CD4-positive, alpha-beta T cell (primary cell): ENCODE measurements at regions not wholly inside any gene's neighbourhood (a gene's known extent, or its start where the extent isn't known, plus 50 kb on each side); places are given as distances from the start of the nearest gene placed in this dataset.

Source experiments
- ATAC-seq: fragments of 200-7000 bp; cut with Tn5 transposase; one replicate; pipeline ENCODE4 v1.10.0; 2022; ENCODE audit warnings: mild to moderate bottlenecking; ENCODE audit not compliant: poor library complexity
- CTCF ChIA-PET: fragments of 350-600 bp; sonication (Branson Sonifier 250); formaldehyde crosslinking; loops from one replicate; lab custom pipeline; 2021; ENCODE audit warnings: antibody characterized with exemption, inconsistent platforms; lab: Charles Lee
- POLR2A ChIA-PET: fragments of 350-600 bp; sonication (Branson Sonifier 250); formaldehyde crosslinking; loops from one replicate; lab custom pipeline; 2021; ENCODE audit warnings: antibody characterized with exemption, inconsistent platforms; lab: Charles Lee
- DNase-seq, 14 experiments: peaks; one replicate each; pipeline ENCODE4 v3.0.0-alpha.2; 2013 to 2020; ENCODE audit warnings: mixed read lengths in 2 of 14
- H3K27ac ChIP-seq, 2 donors: one replicate each; pipeline versions ENCODE4 v1.5.1 to v1.7.0; 2013; ENCODE audit warnings: low read length in 2 of 2, low read depth in 1 of 2, mild to moderate bottlenecking in 1 of 2
- H3K27me3 ChIP-seq, 2 experiments: 1 replicate in 1 of 2; 2 replicates in 1 of 2; pipeline versions ENCODE4 v1.6.1 to v1.7.0; 2013; ENCODE audit warnings: low read length in 2 of 2, control low read depth in 1 of 2, mild to moderate bottlenecking in 1 of 2, moderate library complexity in 1 of 2; ENCODE audit not compliant: insufficient read depth in 2 of 2, control insufficient read depth in 1 of 2
- H3K36me3 ChIP-seq: one replicate; pipeline ENCODE4 v1.6.1; 2013; ENCODE audit warnings: low read length, control low read depth; ENCODE audit not compliant: insufficient read depth
- H3K4me1 ChIP-seq: one replicate; pipeline ENCODE4 v1.6.1; 2013; ENCODE audit warnings: low read length, control low read depth; ENCODE audit not compliant: insufficient read depth
- H3K4me3 ChIP-seq: one replicate; pipeline ENCODE4 v1.5.1; 2013; ENCODE audit warnings: mild to moderate bottlenecking, low read length, moderate library complexity
- H3K9me3 ChIP-seq, 2 experiments: 1 replicate in 1 of 2; 2 replicates in 1 of 2; pipeline versions ENCODE4 v1.6.1 to v1.7.0; 2013; ENCODE audit warnings: low read length in 2 of 2, mild to moderate bottlenecking in 2 of 2, control low read depth in 1 of 2, moderate library complexity in 1 of 2; ENCODE audit not compliant: control insufficient read depth in 1 of 2, insufficient read depth in 1 of 2
- H3K27ac Mint-ChIP-seq: one replicate; pipeline ENCODE4 v1.8.0; 2020; ENCODE audit warnings: mixed read lengths
- H3K27me3 Mint-ChIP-seq: one replicate; pipeline ENCODE4 v1.8.0; 2021; ENCODE audit warnings: mixed read lengths
- H3K36me3 Mint-ChIP-seq: one replicate; pipeline ENCODE4 v1.8.0; 2021; ENCODE audit warnings: low read depth, mixed read lengths
- H3K4me1 Mint-ChIP-seq: one replicate; pipeline ENCODE4 v1.8.0; 2021; ENCODE audit warnings: low read depth, mixed read lengths
- H3K4me3 Mint-ChIP-seq: one replicate; pipeline ENCODE4 v1.8.0; 2020; ENCODE audit warnings: mild to moderate bottlenecking, mixed read lengths
- H3K9me3 Mint-ChIP-seq: one replicate; pipeline ENCODE4 v1.8.0; 2020; ENCODE audit warnings: mixed read lengths
- CTCF ChIP-seq: fragments of 200-600 bp; IDR thresholded peaks from one replicate; pipeline ENCODE4 v1.8.0; 2022; ENCODE audit warnings: antibody characterized with exemption, mild to moderate bottlenecking
- intact Hi-C, 2 experiments: fragments of 100-400 bp; cut with DNase I in 1 of 2; cut with micrococcal nuclease in 1 of 2; formaldehyde crosslinking; loops; one replicate each; pipeline versions ENCODE4 v1.15.1 to v1.9.0; 2023 to 2025; cut with DNase I, micrococcal nuclease

DNA sequence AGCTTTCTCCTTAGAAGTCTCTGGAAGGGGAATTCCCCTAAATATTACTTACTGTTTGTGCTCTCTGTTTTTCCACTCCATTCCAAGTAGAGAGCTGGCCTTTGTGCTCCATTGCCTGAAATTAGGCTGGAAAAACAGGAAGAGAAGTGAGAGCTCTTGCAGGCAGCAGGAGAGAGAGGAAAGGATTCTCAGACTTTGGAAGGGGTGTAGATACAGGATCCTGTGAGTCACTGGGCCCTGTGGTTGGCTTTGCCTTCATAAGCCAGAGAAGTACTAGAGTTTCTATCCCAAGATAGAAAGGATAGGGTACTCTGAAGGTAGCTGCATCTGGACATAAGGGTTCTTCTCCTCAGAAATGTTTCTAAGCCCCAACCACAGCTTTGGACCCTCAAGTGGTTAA lies 188.9 kb downstream of the CMPK2 start:
- no peak for TF ChIP-seq CTCF
- no peak overlapping the region for H3K4me3 ChIP-seq
- H3K36me3 ChIP-seq, result no peaks in the 10 kb centered on the region
- ChIA-PET CTCF (no interaction called here), POLR2A (no interaction called here)
- H3K9me3 Mint-ChIP-seq, result no peaks in the 10 kb centered on the region
- no peaks in the 10 kb centered on the region for H3K4me1 Mint-ChIP-seq
- H3K27ac Mint-ChIP-seq, result no peak overlapping the region
- DNase-seq, result no peak
- ATAC-seq, result no peak
- H3K27me3 ChIP-seq, result peaks cover 2 to 5% of the 10 kb centered on the region in 2 experiments
- no peaks in the 10 kb centered on the region for H3K9me3 ChIP-seq
- no peaks in the 10 kb centered on the region for H3K36me3 Mint-ChIP-seq
- H3K4me1 ChIP-seq, result no peaks in the 10 kb centered on the region
- H3K27me3 Mint-ChIP-seq, result peaks cover 22% of the 10 kb centered on the region
- intact Hi-C loops, result no loop called here
- H3K4me3 Mint-ChIP-seq, result no peak overlapping the region
- no peak overlapping the region for H3K27ac ChIP-seq

GRCh38 chr2:6679471-6679870 lies 186.2 kb downstream of the CMPK2 start:
- Histone ChIP-seq H3K36me3 (no peaks in the 10 kb centered on the region), H3K4me1 (no peaks in the 10 kb centered on the region), H3K27me3 (peaks cover 5% of the 10 kb centered on the region in 2 experiments), H3K4me3 (no peak overlapping the region), H3K9me3 (no peaks in the 10 kb centered on the region), H3K27ac (no peak overlapping the region)
- no peak for ATAC-seq
- DNase-seq, result no peak
- Mint-ChIP-seq H3K4me3 (no peak overlapping the region), H3K9me3 (no peaks in the 10 kb centered on the region), H3K27ac (no peak overlapping the region), H3K27me3 (peaks cover 30% of the 10 kb centered on the region), H3K4me1 (no peaks in the 10 kb centered on the region), H3K36me3 (no peaks in the 10 kb centered on the region)
- POLR2A ChIA-PET, result no interaction called here
- intact Hi-C loops, result no loop called here
- no peak for TF ChIP-seq CTCF
- CTCF ChIA-PET, result no interaction called here

GRCh38 chr2:6683516-6683915 lies 182.2 kb downstream of the CMPK2 start:
- no peak for DNase-seq
- Histone ChIP-seq H3K27ac (no peak overlapping the region), H3K4me3 (no peak overlapping the region), H3K4me1 (no peaks in the 10 kb centered on the region), H3K9me3 (no peaks in the 10 kb centered on the region), H3K27me3 (peaks cover 0 to 5% of the 10 kb centered on the region in 2 experiments), H3K36me3 (no peaks in the 10 kb centered on the region)
- CTCF ChIA-PET, result no interaction called here
- no peak overlapping the region for H3K27ac Mint-ChIP-seq
- POLR2A ChIA-PET, result no interaction called here
- H3K9me3 Mint-ChIP-seq, result no peaks in the 10 kb centered on the region
- no peak overlapping the region for H3K4me3 Mint-ChIP-seq
- peaks cover 30% of the 10 kb centered on the region for H3K27me3 Mint-ChIP-seq
- no peaks in the 10 kb centered on the region for H3K4me1 Mint-ChIP-seq
- H3K36me3 Mint-ChIP-seq, result no peaks in the 10 kb centered on the region
- ATAC-seq, result no peak
- no peak for TF ChIP-seq CTCF
- intact Hi-C loops, result no loop called here
